IMR-90 (cell line): ENCODE measurements at regions not wholly inside any gene's neighbourhood (a gene's known extent, or its start where the extent isn't known, plus 50 kb on each side); places are given as distances from the start of the nearest gene placed in this dataset.

Experiments used
- ATAC-seq: fragments of 200-7000 bp; cut with Tn5 transposase; 2 replicates; pipeline ENCODE4 v1.9.1; 2020; ENCODE audit warnings: low read depth, mild to moderate bottlenecking, moderate library complexity
- BruUV-seq: library from RNA; stranded (reverse); fragments of 400-500 nt; replicated peaks from 2 replicates; lab custom pipeline; 2021; lab: Mats Ljungman, UMichigan
- CTCF ChIA-PET: fragments of 300-600 bp; formaldehyde crosslinking; extraction: SDS; loops from one replicate; lab custom pipeline; 2021; ENCODE audit warnings: antibody characterized with exemption; lab: Yijun Ruan, JAX
- POLR2A ChIA-PET: fragments of 300-600 bp; sonication (Branson Sonifier 250); formaldehyde crosslinking; loops from one replicate; lab custom pipeline; 2022; ENCODE audit warnings: antibody characterized with exemption; ENCODE audit not compliant: unreplicated experiment; lab: Charles Lee
- DNase-seq: peaks from one replicate; pipeline ENCODE4 v3.0.0; 2013
- H2AFZ ChIP-seq: replicated peaks from 2 replicates; pipeline ENCODE3; 2013; ENCODE audit warnings: low read length, mild to moderate bottlenecking; ENCODE audit not compliant: poor library complexity
- H2AK5ac ChIP-seq: 2 replicates; pipeline ENCODE4 v1.6.1; 2013; ENCODE audit warnings: low read depth, low read length, inconsistent platforms
- H2AK9ac ChIP-seq: replicated peaks from 2 replicates; pipeline ENCODE3; 2013; ENCODE audit warnings: mild to moderate bottlenecking, low read depth, low read length, moderate library complexity; ENCODE audit not compliant: poor library complexity
- H2BK120ac ChIP-seq: 2 replicates; pipeline ENCODE4 v1.6.1; 2013; ENCODE audit warnings: low read depth, low read length, inconsistent platforms
- H2BK15ac ChIP-seq: 3 replicates; pipeline ENCODE4 v1.6.1; 2013; ENCODE audit warnings: low read depth, low read length, inconsistent platforms
- H2BK20ac ChIP-seq: 2 replicates; pipeline ENCODE4 v1.6.1; 2013; ENCODE audit warnings: low read depth, mild to moderate bottlenecking, inconsistent platforms, low read length, moderate library complexity
- H2BK5ac ChIP-seq: 2 replicates; pipeline ENCODE4 v1.6.1; 2013; ENCODE audit warnings: mild to moderate bottlenecking, low read depth, low read length, inconsistent platforms; ENCODE audit not compliant: poor library complexity, severe bottlenecking
- H3K14ac ChIP-seq: replicated peaks from 2 replicates; pipeline ENCODE4 v1.6.1; 2013; ENCODE audit warnings: low read depth, low read length, inconsistent platforms
- H3K18ac ChIP-seq: 2 replicates; pipeline ENCODE4 v1.6.1; 2013; ENCODE audit warnings: low read depth, low read length, control low read depth
- H3K23ac ChIP-seq: 2 replicates; pipeline ENCODE4 v1.6.1; 2013; ENCODE audit warnings: low read depth, low read length, inconsistent platforms
- H3K27ac ChIP-seq: 2 replicates; pipeline ENCODE4 v1.5.1; 2013; ENCODE audit warnings: mild to moderate bottlenecking, control low read depth, low read length; ENCODE audit not compliant: insufficient read depth
- H3K27me3 ChIP-seq: 2 replicates; pipeline ENCODE4 v1.6.1; 2013; ENCODE audit warnings: low read length; ENCODE audit not compliant: control insufficient read depth, insufficient read depth
- H3K36me3 ChIP-seq: 2 replicates; pipeline ENCODE4 v1.6.1; 2013; ENCODE audit warnings: low read length, mixed read lengths; ENCODE audit not compliant: control insufficient read depth, insufficient read depth
- H3K4ac ChIP-seq: 2 replicates; pipeline ENCODE4 v1.6.1; 2013; ENCODE audit warnings: low read depth, low read length, inconsistent platforms
- H3K4me1 ChIP-seq: 2 replicates; pipeline ENCODE4 v1.6.1; 2013; ENCODE audit warnings: low read length, mixed read lengths; ENCODE audit not compliant: control insufficient read depth, insufficient read depth
- H3K4me2 ChIP-seq: 2 replicates; pipeline ENCODE4 v1.6.1; 2013; ENCODE audit warnings: low read depth, mild to moderate bottlenecking, control low read depth, low read length, moderate library complexity
- H3K4me3 ChIP-seq: 2 replicates; pipeline ENCODE4 v1.5.1; 2013; ENCODE audit warnings: low read depth, mild to moderate bottlenecking, control low read depth, low read length, moderate library complexity; ENCODE audit not compliant: insufficient read depth
- H3K56ac ChIP-seq: 2 replicates; pipeline ENCODE4 v1.6.1; 2013; ENCODE audit warnings: low read length, inconsistent platforms; ENCODE audit not compliant: insufficient read depth; ENCODE audit errors: extremely low read depth
- H3K79me1 ChIP-seq, 2 experiments: 2 replicates each; pipeline ENCODE4 v1.6.1; 2013; ENCODE audit warnings: low read length in 2 of 2, inconsistent platforms in 1 of 2, low read depth in 1 of 2
- H3K9ac ChIP-seq: 2 replicates; pipeline ENCODE4 v1.6.1; 2013; ENCODE audit warnings: low read depth, low read length, control low read depth
- H3K9me1 ChIP-seq: 2 replicates; pipeline ENCODE4 v1.6.1; 2013; ENCODE audit warnings: low read length, inconsistent platforms; ENCODE audit not compliant: insufficient read depth
- H3K9me3 ChIP-seq: 2 replicates; pipeline ENCODE4 v1.6.1; 2013; ENCODE audit warnings: low read length; ENCODE audit not compliant: control insufficient read depth, insufficient read depth
- H4K20me1 ChIP-seq: 2 replicates; pipeline ENCODE4 v1.6.1; 2013; ENCODE audit warnings: low read length, inconsistent platforms; ENCODE audit not compliant: insufficient read depth
- H4K5ac ChIP-seq: 2 replicates; pipeline ENCODE4 v1.6.1; 2013; ENCODE audit warnings: mild to moderate bottlenecking, low read depth, low read length, control low read depth
- H4K8ac ChIP-seq, 2 experiments: 2 replicates each; pipeline ENCODE4 v1.6.1; 2013; ENCODE audit warnings: low read depth in 2 of 2, low read length in 2 of 2, control low read depth in 1 of 2, inconsistent platforms in 1 of 2
- H4K91ac ChIP-seq: 2 replicates; pipeline ENCODE4 v1.6.1; 2013; ENCODE audit warnings: low read depth, low read length, inconsistent platforms; ENCODE audit not compliant: insufficient read depth
- BHLHE40 ChIP-seq: fragments of 150-350 bp; IDR thresholded peaks from 2 replicates; pipeline ENCODE4 v1.6.1; 2016; ENCODE audit warnings: mild to moderate bottlenecking, low read depth, low read length
- CHD1 ChIP-seq: IDR thresholded peaks from 2 replicates; pipeline ENCODE4 v1.6.1; 2012; ENCODE audit warnings: low read depth, low read length, improper control_type of control experiment
- CTCF ChIP-seq: conservative IDR thresholded peaks from 2 replicates; pipeline ENCODE4 v1.5.1; 2012; ENCODE audit warnings: mild to moderate bottlenecking, low read depth, low read length, improper control_type of control experiment
- ELK1 ChIP-seq: fragments of 150-350 bp; IDR thresholded peaks from 2 replicates; pipeline ENCODE4 v1.6.1; 2016; ENCODE audit warnings: low read depth, mild to moderate bottlenecking, low read length, moderate library complexity, borderline replicate concordance
- FOS ChIP-seq: fragments of 150-350 bp; IDR thresholded peaks from 2 replicates; pipeline ENCODE4 v1.6.1; 2016; ENCODE audit warnings: low read depth, low read length
- MAZ ChIP-seq: IDR thresholded peaks from 2 replicates; pipeline ENCODE4 v1.6.1; 2012; ENCODE audit warnings: low read depth, mild to moderate bottlenecking, low read length, improper control_type of control experiment, moderate library complexity, borderline replicate concordance
- MXI1 ChIP-seq: IDR thresholded peaks from 2 replicates; pipeline ENCODE4 v1.6.1; 2012; ENCODE audit warnings: low read depth, mild to moderate bottlenecking, low read length, moderate library complexity, borderline replicate concordance
- NFE2L2 ChIP-seq: fragments of 150-350 bp; IDR thresholded peaks from 2 replicates; pipeline ENCODE4 v1.6.1; 2016; ENCODE audit warnings: low read depth, mild to moderate bottlenecking, low read length
- RAD21 ChIP-seq: IDR thresholded peaks from 2 replicates; pipeline ENCODE4 v1.6.1; 2012; ENCODE audit warnings: low read length, improper control_type of control experiment
- RFX5 ChIP-seq: IDR thresholded peaks from 2 replicates; pipeline ENCODE4 v1.8.0; 2012; ENCODE audit warnings: low read depth, mild to moderate bottlenecking, low read length, moderate library complexity
- USF2 ChIP-seq: fragments of 150-350 bp; IDR thresholded peaks from 2 replicates; pipeline ENCODE4 v1.6.1; 2017; ENCODE audit warnings: mild to moderate bottlenecking, antibody characterized with exemption, low read length, low read depth
- WGBS, 2 experiments: methylation state at CpG; one replicate each; pipeline versions ENCODE4 v1.1.5 to v1.1.7; 2013; ENCODE audit warnings: missing lambda C conversion rate in 2 of 2; ENCODE audit not compliant: insufficient read length in 1 of 2; ENCODE audit errors: extremely low coverage in 2 of 2; 5-methylcytosine and 5-hydroxymethylcytosine counted together
- dilution Hi-C: fragments of 300-500 bp; cut with HindIII; formaldehyde crosslinking; loops from one replicate; pipeline ENCODE4 v1.14.3; 2018; ENCODE audit warnings: low sequenced_read_pairs; ENCODE audit not compliant: unreplicated experiment
- in situ Hi-C: fragments of 300-500 bp; cut with MboI; formaldehyde crosslinking; loops from 3 replicates; pipeline ENCODE4 v1.14.3; 2019; ENCODE audit warnings: low sequenced_read_pairs, inconsistent platforms, mixed read lengths
- intact Hi-C: fragments of 100-400 bp; cut with micrococcal nuclease; formaldehyde crosslinking; loops from 2 replicates; pipeline ENCODE4 v1.10.0; 2022

- Histone ChIP-seq H4K91ac (no peak overlapping the region), H3K9me3 (no peaks in the 10 kb centered on the region; the same call in 1 of the 2 replicates), H3K9ac (no peak overlapping the region), H2BK5ac (no peak overlapping the region), H3K36me3 (no peaks in the 10 kb centered on the region), H3K23ac (no peak overlapping the region), H3K27me3 (no peaks in the 10 kb centered on the region), H3K56ac (no peak overlapping the region), H3K4me1 (no peaks in the 10 kb centered on the region), H3K9me1 (no peaks in the 10 kb centered on the region), H4K5ac (no peak overlapping the region), H3K4me3 (no peak overlapping the region), H2AK5ac (no peak overlapping the region), H4K20me1 (no peaks in the 10 kb centered on the region), H3K4ac (no peak overlapping the region), H2AK9ac (no peak overlapping the region), H2AFZ (no peak overlapping the region), H3K14ac (no peak overlapping the region), H3K27ac (no peak overlapping the region), H2BK120ac (no peak overlapping the region), H2BK15ac (no peak overlapping the region), H2BK20ac (no peak overlapping the region), H3K18ac (no peak overlapping the region), H4K8ac (no peak overlapping the region), H3K4me2 (no peak overlapping the region), H3K79me1 (no peaks in the 10 kb centered on the region)
- ATAC-seq (no peak), DNase-seq (no peak)
- dilution Hi-C loops: no loop called here
- in situ Hi-C loops: no loop called here
- CTCF ChIA-PET: no interaction called here
- TF ChIP-seq MAZ: no peak
- TF ChIP-seq USF2: no peak
- TF ChIP-seq RFX5: no peak
- TF ChIP-seq ELK1: no peak
- no peak for TF ChIP-seq NFE2L2
- no peak for TF ChIP-seq RAD21
- TF ChIP-seq BHLHE40: no peak
- TF ChIP-seq CHD1: no peak
- no peak for TF ChIP-seq FOS
- TF ChIP-seq MXI1: no peak
- TF ChIP-seq CTCF: no peak
- intact Hi-C loops: no loop called here
- WGBS, 2 experiments: no CpG with 5 or more reads among the region's 2 CpGs
- no TSS peak for BruUV-seq
- POLR2A ChIA-PET: no interaction called here
Observed at GRCh38 chr21:27769763-27770162, 802.9 kb upstream of the ADAMTS5 start.
